Activated B cell treated with CpG ODN at 0.5 μM for 24 hours (primary cell): ENCODE measurements at regions not wholly inside any gene's neighbourhood (a gene's known extent, or its start where the extent isn't known, plus 50 kb on each side); places are given as distances from the start of the nearest gene placed in this dataset.

Experiments
- ATAC-seq: fragments of 200-7000 bp; cut with Tn5 transposase; one replicate; pipeline ENCODE4 v1.10.0; 2021; ENCODE audit warnings: low read depth, mild to moderate bottlenecking, moderate library complexity
- CTCF ChIA-PET: fragments of 350-600 bp; sonication (Branson Sonifier 250); formaldehyde crosslinking; loops from one replicate; lab custom pipeline; 2021; ENCODE audit warnings: antibody characterized with exemption; lab: Charles Lee
- POLR2A ChIA-PET: fragments of 350-600 bp; sonication (Branson Sonifier 250); formaldehyde crosslinking; loops from one replicate; lab custom pipeline; 2021; ENCODE audit warnings: antibody characterized with exemption; lab: Charles Lee
- DNase-seq: peaks from one replicate; pipeline ENCODE4 v3.0.0; 2022
- H3K27ac Mint-ChIP-seq: one replicate; pipeline ENCODE4 v1.8.0; 2020; ENCODE audit warnings: mixed read lengths
- H3K27me3 Mint-ChIP-seq: one replicate; pipeline ENCODE4 v1.8.0; 2021; ENCODE audit warnings: mixed read lengths
- H3K36me3 Mint-ChIP-seq: one replicate; pipeline ENCODE4 v1.8.0; 2021; ENCODE audit warnings: low read depth, mixed read lengths
- H3K4me1 Mint-ChIP-seq: one replicate; pipeline ENCODE4 v1.8.0; 2021; ENCODE audit warnings: mixed read lengths
- H3K4me3 Mint-ChIP-seq: one replicate; pipeline ENCODE4 v1.8.0; 2020; ENCODE audit warnings: mild to moderate bottlenecking, mixed read lengths
- H3K9me3 Mint-ChIP-seq: one replicate; pipeline ENCODE4 v1.8.0; 2020; ENCODE audit warnings: mixed read lengths
- intact Hi-C: fragments of 100-400 bp; cut with micrococcal nuclease; formaldehyde crosslinking; loops from one replicate; pipeline ENCODE4 v1.15.1; 2024
- TF ChIP-seq, protein P1 (sequence below): fragments of 200-600 bp; IDR thresholded peaks from one replicate; pipeline ENCODE4 v1.8.0; 2022; ENCODE audit warnings: antibody characterized with exemption, mild to moderate bottlenecking

DNA sequence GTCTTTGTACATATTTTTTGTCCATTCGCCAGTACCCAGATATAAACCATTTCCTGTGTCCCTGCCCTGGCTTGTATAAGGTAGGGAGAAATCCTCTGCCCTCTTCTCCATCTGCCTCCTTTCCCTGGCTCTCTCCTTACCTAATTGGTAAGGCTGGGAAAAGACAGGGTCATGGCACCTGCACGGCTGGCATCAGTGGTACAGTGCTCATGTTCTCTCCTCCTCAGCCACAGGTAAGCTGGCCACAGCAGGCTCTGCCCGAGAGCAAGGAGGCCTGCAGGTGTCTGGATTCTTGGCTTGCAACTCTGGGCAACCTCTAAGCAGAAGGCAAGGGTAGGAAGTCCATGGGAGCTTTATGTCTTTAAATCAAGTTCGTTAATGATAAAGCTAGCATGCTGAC lies 419.9 kb downstream of the BUD13 start:
- CTCF ChIA-PET = no interaction called here
- no peaks in the 10 kb centered on the region for H3K4me1 Mint-ChIP-seq
- POLR2A ChIA-PET = no interaction called here

DNA sequence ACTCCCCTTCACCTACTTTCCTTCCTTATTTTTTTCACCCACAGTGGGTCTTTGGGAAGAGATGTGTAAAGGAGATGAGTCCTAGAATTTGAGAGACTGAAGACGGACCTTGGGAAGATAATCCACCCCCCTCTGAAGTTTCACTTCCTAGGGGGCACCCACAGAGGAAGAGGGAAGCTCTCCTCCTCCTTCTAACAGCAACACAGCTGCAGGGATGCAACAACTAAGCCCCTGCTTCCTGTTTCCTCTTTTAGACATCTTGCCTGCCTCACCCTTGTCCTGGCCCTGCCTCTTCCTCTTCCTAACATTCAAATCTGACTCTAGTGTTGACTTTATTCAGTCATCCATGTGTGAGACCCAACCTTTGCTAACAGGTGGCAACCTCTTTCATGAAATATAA lies 424.6 kb downstream of the BUD13 start:
- POLR2A ChIA-PET = no interaction called here
- TF ChIP-seq, protein P1, sequence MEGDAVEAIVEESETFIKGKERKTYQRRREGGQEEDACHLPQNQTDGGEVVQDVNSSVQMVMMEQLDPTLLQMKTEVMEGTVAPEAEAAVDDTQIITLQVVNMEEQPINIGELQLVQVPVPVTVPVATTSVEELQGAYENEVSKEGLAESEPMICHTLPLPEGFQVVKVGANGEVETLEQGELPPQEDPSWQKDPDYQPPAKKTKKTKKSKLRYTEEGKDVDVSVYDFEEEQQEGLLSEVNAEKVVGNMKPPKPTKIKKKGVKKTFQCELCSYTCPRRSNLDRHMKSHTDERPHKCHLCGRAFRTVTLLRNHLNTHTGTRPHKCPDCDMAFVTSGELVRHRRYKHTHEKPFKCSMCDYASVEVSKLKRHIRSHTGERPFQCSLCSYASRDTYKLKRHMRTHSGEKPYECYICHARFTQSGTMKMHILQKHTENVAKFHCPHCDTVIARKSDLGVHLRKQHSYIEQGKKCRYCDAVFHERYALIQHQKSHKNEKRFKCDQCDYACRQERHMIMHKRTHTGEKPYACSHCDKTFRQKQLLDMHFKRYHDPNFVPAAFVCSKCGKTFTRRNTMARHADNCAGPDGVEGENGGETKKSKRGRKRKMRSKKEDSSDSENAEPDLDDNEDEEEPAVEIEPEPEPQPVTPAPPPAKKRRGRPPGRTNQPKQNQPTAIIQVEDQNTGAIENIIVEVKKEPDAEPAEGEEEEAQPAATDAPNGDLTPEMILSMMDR = no peak
- CTCF ChIA-PET = no interaction called here
- Mint-ChIP-seq H3K27ac (no peak overlapping the region), H3K4me3 (no peak overlapping the region), H3K9me3 (no peaks in the 10 kb centered on the region), H3K27me3 (no peaks in the 10 kb centered on the region), H3K4me1 (no peaks in the 10 kb centered on the region), H3K36me3 (no peaks in the 10 kb centered on the region)
- ATAC-seq (no peak), DNase-seq (no peak)
- intact Hi-C loops = loop anchor here (2.0 kb wide), 1 partner anchor 63 kb away; no protein-coding TSS in a partner anchor

More for the DNA sequence above, 419.9 kb downstream of the BUD13 start:
- H3K36me3 Mint-ChIP-seq = no peaks in the 10 kb centered on the region
- ATAC-seq (no peak), DNase-seq (no peak)
- no peaks in the 10 kb centered on the region for H3K9me3 Mint-ChIP-seq
- TF ChIP-seq, protein P1 = no peak
- peaks cover 6% of the 10 kb centered on the region for H3K27me3 Mint-ChIP-seq
- intact Hi-C loops = no loop called here
- no peak overlapping the region for H3K27ac Mint-ChIP-seq
- H3K4me3 Mint-ChIP-seq = no peak overlapping the region

DNA sequence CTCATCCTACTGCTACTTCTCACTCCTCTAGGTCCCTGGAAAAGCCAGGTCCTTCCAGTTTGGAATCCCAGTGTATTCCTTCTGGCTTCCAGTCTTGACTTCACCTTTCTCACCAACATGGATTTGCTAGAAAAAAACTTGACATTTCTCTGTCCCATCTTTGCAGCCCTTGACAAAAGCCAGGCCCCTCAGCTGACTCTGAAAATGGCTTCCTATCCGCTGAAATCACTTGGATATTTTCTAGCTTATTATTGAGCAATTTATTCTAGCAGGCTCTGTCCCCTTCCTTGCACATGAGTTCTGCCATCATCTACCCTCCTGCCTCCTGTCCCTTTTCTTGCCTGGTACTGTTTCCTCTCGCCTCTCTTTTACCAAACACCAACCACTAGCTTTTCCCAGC lies 427.2 kb downstream of the BUD13 start:
- ChIA-PET POLR2A (no interaction called here), CTCF (no interaction called here)
- H3K36me3 Mint-ChIP-seq = no peaks in the 10 kb centered on the region
- TF ChIP-seq, protein P1 = no peak
- no peak overlapping the region for H3K4me3 Mint-ChIP-seq
- intact Hi-C loops = no loop called here
- no peaks in the 10 kb centered on the region for H3K27me3 Mint-ChIP-seq
- no peaks in the 10 kb centered on the region for H3K4me1 Mint-ChIP-seq
- H3K27ac Mint-ChIP-seq = no peak overlapping the region
- no peaks in the 10 kb centered on the region for H3K9me3 Mint-ChIP-seq
- DNase-seq (no peak), ATAC-seq (no peak)

DNA sequence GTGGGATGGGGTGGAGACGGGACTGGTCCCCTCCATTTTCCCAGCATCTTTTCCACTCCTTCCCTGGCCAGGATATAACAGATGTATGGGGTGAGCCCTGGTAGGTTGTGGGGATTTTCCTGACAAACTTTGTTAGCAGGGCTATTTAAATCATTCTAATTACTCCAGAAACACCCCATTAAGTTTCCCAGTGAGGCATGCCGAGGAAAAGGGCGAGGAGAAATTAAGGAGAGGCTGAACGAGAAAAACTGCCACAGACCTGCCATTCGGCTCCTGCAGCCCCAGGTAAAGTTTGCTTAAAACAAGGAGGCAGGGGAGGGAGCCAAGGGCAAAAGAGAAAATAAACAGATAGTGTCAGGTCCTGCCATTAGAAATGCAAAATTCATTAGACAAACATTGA lies 428.2 kb downstream of the BUD13 start:
- no peaks in the 10 kb centered on the region for H3K36me3 Mint-ChIP-seq
- no peaks in the 10 kb centered on the region for H3K9me3 Mint-ChIP-seq
- TF ChIP-seq, protein P1 = no peak
- POLR2A ChIA-PET = no interaction called here
- H3K27me3 Mint-ChIP-seq = no peaks in the 10 kb centered on the region
- H3K27ac Mint-ChIP-seq = no peak overlapping the region
- no peaks in the 10 kb centered on the region for H3K4me1 Mint-ChIP-seq
- DNase-seq (no peak), ATAC-seq (no peak)
- intact Hi-C loops = no loop called here
- CTCF ChIA-PET = no interaction called here
- H3K4me3 Mint-ChIP-seq = no peak overlapping the region

DNA sequence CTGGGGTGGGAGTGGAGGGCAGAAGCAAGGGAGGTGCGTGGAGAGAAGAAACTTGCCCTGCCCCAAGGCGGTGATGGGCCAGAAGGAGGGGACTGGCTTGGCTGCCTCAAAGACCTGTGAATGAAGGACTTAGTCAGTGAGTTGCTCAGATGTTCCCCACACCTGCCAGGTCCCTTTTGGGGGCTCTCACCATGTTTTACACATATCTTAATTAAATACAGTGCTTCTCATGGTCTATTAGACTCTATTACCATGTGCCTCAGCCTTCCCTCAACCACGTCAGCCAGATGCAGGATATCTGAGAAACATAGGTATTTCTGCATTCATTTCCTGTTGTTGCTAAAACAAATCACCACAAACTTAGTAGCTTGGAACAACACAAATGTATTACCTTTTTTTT lies 429.5 kb downstream of the BUD13 start:
- no peak for DNase-seq
- TF ChIP-seq, protein P1 = no peak
- Mint-ChIP-seq H3K4me3 (no peak overlapping the region), H3K9me3 (no peaks in the 10 kb centered on the region), H3K4me1 (no peaks in the 10 kb centered on the region), H3K27me3 (no peaks in the 10 kb centered on the region), H3K27ac (no peak overlapping the region), H3K36me3 (no peaks in the 10 kb centered on the region)
- POLR2A ChIA-PET = no interaction called here
- intact Hi-C loops = no loop called here
- ATAC-seq = no peak
- CTCF ChIA-PET = no interaction called here
